BE2C (cell line): ENCODE measurements at regions not wholly inside any gene's neighbourhood (a gene's known extent, or its start where the extent isn't known, plus 50 kb on each side); places are given as distances from the start of the nearest gene placed in this dataset.

Experiments
- DNase-seq: peaks from one replicate; pipeline ENCODE4 v3.0.0-alpha.2; 2020
- H3K27me3 ChIP-seq: fragments of 250-450 bp; sonication (Bioruptor Pico); 2 replicates; pipeline ENCODE4 v1.5.1; 2020; ENCODE audit warnings: mild to moderate bottlenecking
- H3K36me3 ChIP-seq: fragments of 250-450 bp; sonication (Bioruptor Pico); 2 replicates; pipeline ENCODE4 v1.5.1; 2020; ENCODE audit warnings: mild to moderate bottlenecking
- H3K4me1 ChIP-seq: fragments of 250-450 bp; sonication (Bioruptor Pico); 2 replicates; pipeline ENCODE4 v1.5.1; 2020
- H3K4me3 ChIP-seq: 2 replicates; pipeline ENCODE4 v1.5.1; 2011; ENCODE audit warnings: low read depth, low read length
- H3K9me3 ChIP-seq: fragments of 250-450 bp; sonication (Bioruptor Pico); 2 replicates; pipeline ENCODE4 v1.5.1; 2020
- CTCF ChIP-seq: IDR thresholded peaks from 2 replicates; pipeline ENCODE4 v1.5.1; 2012; ENCODE audit warnings: mild to moderate bottlenecking, low read depth, low read length

- H3K4me3 ChIP-seq, result no peak overlapping the region
- DNase-seq, result no peak
- no peak for TF ChIP-seq CTCF
- peaks cover 2% of the 10 kb centered on the region for H3K27me3 ChIP-seq
- H3K4me1 ChIP-seq, result no peaks in the 10 kb centered on the region
- no peaks in the 10 kb centered on the region for H3K36me3 ChIP-seq
- no peaks in the 10 kb centered on the region for H3K9me3 ChIP-seq
These were observed 50.8 kb upstream of the KCNA5 start for GRCh38 chr12:4992871-4993270.
